IMR-90 (cell line): ENCODE measurements at regions not wholly inside any gene's neighbourhood (a gene's known extent, or its start where the extent isn't known, plus 50 kb on each side); places are given as distances from the start of the nearest gene placed in this dataset.

Experiments
- ATAC-seq: fragments of 200-7000 bp; cut with Tn5 transposase; 2 replicates; pipeline ENCODE4 v1.9.1; 2020; ENCODE audit warnings: low read depth, mild to moderate bottlenecking, moderate library complexity
- BruUV-seq: library from RNA; stranded (reverse); fragments of 400-500 nt; replicated peaks from 2 replicates; lab custom pipeline; 2021; lab: Mats Ljungman, UMichigan
- CTCF ChIA-PET: fragments of 300-600 bp; formaldehyde crosslinking; extraction: SDS; loops from one replicate; lab custom pipeline; 2021; ENCODE audit warnings: antibody characterized with exemption; lab: Yijun Ruan, JAX
- POLR2A ChIA-PET: fragments of 300-600 bp; sonication (Branson Sonifier 250); formaldehyde crosslinking; loops from one replicate; lab custom pipeline; 2022; ENCODE audit warnings: antibody characterized with exemption; ENCODE audit not compliant: unreplicated experiment; lab: Charles Lee
- DNase-seq: peaks from one replicate; pipeline ENCODE4 v3.0.0; 2013
- H2AFZ ChIP-seq: replicated peaks from 2 replicates; pipeline ENCODE3; 2013; ENCODE audit warnings: low read length, mild to moderate bottlenecking; ENCODE audit not compliant: poor library complexity
- H2AK5ac ChIP-seq: 2 replicates; pipeline ENCODE4 v1.6.1; 2013; ENCODE audit warnings: low read depth, low read length, inconsistent platforms
- H2AK9ac ChIP-seq: replicated peaks from 2 replicates; pipeline ENCODE3; 2013; ENCODE audit warnings: mild to moderate bottlenecking, low read depth, low read length, moderate library complexity; ENCODE audit not compliant: poor library complexity
- H2BK120ac ChIP-seq: 2 replicates; pipeline ENCODE4 v1.6.1; 2013; ENCODE audit warnings: low read depth, low read length, inconsistent platforms
- H2BK15ac ChIP-seq: 3 replicates; pipeline ENCODE4 v1.6.1; 2013; ENCODE audit warnings: low read depth, low read length, inconsistent platforms
- H2BK20ac ChIP-seq: 2 replicates; pipeline ENCODE4 v1.6.1; 2013; ENCODE audit warnings: low read depth, mild to moderate bottlenecking, inconsistent platforms, low read length, moderate library complexity
- H2BK5ac ChIP-seq: 2 replicates; pipeline ENCODE4 v1.6.1; 2013; ENCODE audit warnings: mild to moderate bottlenecking, low read depth, low read length, inconsistent platforms; ENCODE audit not compliant: poor library complexity, severe bottlenecking
- H3K14ac ChIP-seq: replicated peaks from 2 replicates; pipeline ENCODE4 v1.6.1; 2013; ENCODE audit warnings: low read depth, low read length, inconsistent platforms
- H3K18ac ChIP-seq: 2 replicates; pipeline ENCODE4 v1.6.1; 2013; ENCODE audit warnings: low read depth, low read length, control low read depth
- H3K23ac ChIP-seq: 2 replicates; pipeline ENCODE4 v1.6.1; 2013; ENCODE audit warnings: low read depth, low read length, inconsistent platforms
- H3K27ac ChIP-seq: 2 replicates; pipeline ENCODE4 v1.5.1; 2013; ENCODE audit warnings: mild to moderate bottlenecking, control low read depth, low read length; ENCODE audit not compliant: insufficient read depth
- H3K27me3 ChIP-seq: 2 replicates; pipeline ENCODE4 v1.6.1; 2013; ENCODE audit warnings: low read length; ENCODE audit not compliant: control insufficient read depth, insufficient read depth
- H3K36me3 ChIP-seq: 2 replicates; pipeline ENCODE4 v1.6.1; 2013; ENCODE audit warnings: low read length, mixed read lengths; ENCODE audit not compliant: control insufficient read depth, insufficient read depth
- H3K4ac ChIP-seq: 2 replicates; pipeline ENCODE4 v1.6.1; 2013; ENCODE audit warnings: low read depth, low read length, inconsistent platforms
- H3K4me1 ChIP-seq: 2 replicates; pipeline ENCODE4 v1.6.1; 2013; ENCODE audit warnings: low read length, mixed read lengths; ENCODE audit not compliant: control insufficient read depth, insufficient read depth
- H3K4me2 ChIP-seq: 2 replicates; pipeline ENCODE4 v1.6.1; 2013; ENCODE audit warnings: low read depth, mild to moderate bottlenecking, control low read depth, low read length, moderate library complexity
- H3K4me3 ChIP-seq: 2 replicates; pipeline ENCODE4 v1.5.1; 2013; ENCODE audit warnings: low read depth, mild to moderate bottlenecking, control low read depth, low read length, moderate library complexity; ENCODE audit not compliant: insufficient read depth
- H3K56ac ChIP-seq: 2 replicates; pipeline ENCODE4 v1.6.1; 2013; ENCODE audit warnings: low read length, inconsistent platforms; ENCODE audit not compliant: insufficient read depth; ENCODE audit errors: extremely low read depth
- H3K79me1 ChIP-seq, 2 experiments: 2 replicates each; pipeline ENCODE4 v1.6.1; 2013; ENCODE audit warnings: low read length in 2 of 2, inconsistent platforms in 1 of 2, low read depth in 1 of 2
- H3K9ac ChIP-seq: 2 replicates; pipeline ENCODE4 v1.6.1; 2013; ENCODE audit warnings: low read depth, low read length, control low read depth
- H3K9me1 ChIP-seq: 2 replicates; pipeline ENCODE4 v1.6.1; 2013; ENCODE audit warnings: low read length, inconsistent platforms; ENCODE audit not compliant: insufficient read depth
- H3K9me3 ChIP-seq: 2 replicates; pipeline ENCODE4 v1.6.1; 2013; ENCODE audit warnings: low read length; ENCODE audit not compliant: control insufficient read depth, insufficient read depth
- H4K20me1 ChIP-seq: 2 replicates; pipeline ENCODE4 v1.6.1; 2013; ENCODE audit warnings: low read length, inconsistent platforms; ENCODE audit not compliant: insufficient read depth
- H4K5ac ChIP-seq: 2 replicates; pipeline ENCODE4 v1.6.1; 2013; ENCODE audit warnings: mild to moderate bottlenecking, low read depth, low read length, control low read depth
- H4K8ac ChIP-seq, 2 experiments: 2 replicates each; pipeline ENCODE4 v1.6.1; 2013; ENCODE audit warnings: low read depth in 2 of 2, low read length in 2 of 2, control low read depth in 1 of 2, inconsistent platforms in 1 of 2
- H4K91ac ChIP-seq: 2 replicates; pipeline ENCODE4 v1.6.1; 2013; ENCODE audit warnings: low read depth, low read length, inconsistent platforms; ENCODE audit not compliant: insufficient read depth
- BHLHE40 ChIP-seq: fragments of 150-350 bp; IDR thresholded peaks from 2 replicates; pipeline ENCODE4 v1.6.1; 2016; ENCODE audit warnings: mild to moderate bottlenecking, low read depth, low read length
- CEBPB ChIP-seq: IDR thresholded peaks from 2 replicates; pipeline ENCODE4 v1.6.1; 2012; ENCODE audit warnings: low read depth, low read length, improper control_type of control experiment
- CHD1 ChIP-seq: IDR thresholded peaks from 2 replicates; pipeline ENCODE4 v1.6.1; 2012; ENCODE audit warnings: low read depth, low read length, improper control_type of control experiment
- CTCF ChIP-seq: conservative IDR thresholded peaks from 2 replicates; pipeline ENCODE4 v1.5.1; 2012; ENCODE audit warnings: mild to moderate bottlenecking, low read depth, low read length, improper control_type of control experiment
- FOS ChIP-seq: fragments of 150-350 bp; IDR thresholded peaks from 2 replicates; pipeline ENCODE4 v1.6.1; 2016; ENCODE audit warnings: low read depth, low read length
- MAFK ChIP-seq: IDR thresholded peaks from 2 replicates; pipeline ENCODE4 v1.6.1; 2012; ENCODE audit warnings: low read depth, low read length, improper control_type of control experiment
- MAZ ChIP-seq: IDR thresholded peaks from 2 replicates; pipeline ENCODE4 v1.6.1; 2012; ENCODE audit warnings: low read depth, mild to moderate bottlenecking, low read length, improper control_type of control experiment, moderate library complexity, borderline replicate concordance
- MXI1 ChIP-seq: IDR thresholded peaks from 2 replicates; pipeline ENCODE4 v1.6.1; 2012; ENCODE audit warnings: low read depth, mild to moderate bottlenecking, low read length, moderate library complexity, borderline replicate concordance
- NFE2L2 ChIP-seq: fragments of 150-350 bp; IDR thresholded peaks from 2 replicates; pipeline ENCODE4 v1.6.1; 2016; ENCODE audit warnings: low read depth, mild to moderate bottlenecking, low read length
- POLR2A ChIP-seq: IDR thresholded peaks from 2 replicates; pipeline ENCODE4 v1.6.1; 2012; ENCODE audit warnings: mild to moderate bottlenecking, low read depth, low read length
- RAD21 ChIP-seq: IDR thresholded peaks from 2 replicates; pipeline ENCODE4 v1.6.1; 2012; ENCODE audit warnings: low read length, improper control_type of control experiment
- RCOR1 ChIP-seq: IDR thresholded peaks from 2 replicates; pipeline ENCODE4 v1.6.1; 2012; ENCODE audit warnings: mild to moderate bottlenecking, low read length, improper control_type of control experiment; ENCODE audit not compliant: insufficient replicate concordance
- RFX5 ChIP-seq: IDR thresholded peaks from 2 replicates; pipeline ENCODE4 v1.8.0; 2012; ENCODE audit warnings: low read depth, mild to moderate bottlenecking, low read length, moderate library complexity
- SMC3 ChIP-seq: fragments of 150-350 bp; IDR thresholded peaks from 2 replicates; pipeline ENCODE4 v1.6.1; 2016; ENCODE audit warnings: low read depth, mild to moderate bottlenecking, antibody characterized with exemption, low read length, moderate library complexity
- WGBS, 2 experiments: methylation state at CpG; one replicate each; pipeline versions ENCODE4 v1.1.5 to v1.1.7; 2013; ENCODE audit warnings: missing lambda C conversion rate in 2 of 2; ENCODE audit not compliant: insufficient read length in 1 of 2; ENCODE audit errors: extremely low coverage in 2 of 2; 5-methylcytosine and 5-hydroxymethylcytosine counted together
- dilution Hi-C: fragments of 300-500 bp; cut with HindIII; formaldehyde crosslinking; loops from one replicate; pipeline ENCODE4 v1.14.3; 2018; ENCODE audit warnings: low sequenced_read_pairs; ENCODE audit not compliant: unreplicated experiment
- in situ Hi-C: fragments of 300-500 bp; cut with MboI; formaldehyde crosslinking; loops from 3 replicates; pipeline ENCODE4 v1.14.3; 2019; ENCODE audit warnings: low sequenced_read_pairs, inconsistent platforms, mixed read lengths
- intact Hi-C: fragments of 100-400 bp; cut with micrococcal nuclease; formaldehyde crosslinking; loops from 2 replicates; pipeline ENCODE4 v1.10.0; 2022
- TF ChIP-seq, protein P1 (sequence below): fragments of 150-350 bp; IDR thresholded peaks from 2 replicates; pipeline ENCODE4 v1.6.1; 2017; ENCODE audit warnings: mild to moderate bottlenecking, antibody characterized with exemption, low read length, low read depth
- TF ChIP-seq, protein P2 (sequence below): fragments of 150-350 bp; IDR thresholded peaks from 2 replicates; pipeline ENCODE4 v1.6.1; 2016; ENCODE audit warnings: low read depth, mild to moderate bottlenecking, low read length, moderate library complexity, borderline replicate concordance

DNA sequence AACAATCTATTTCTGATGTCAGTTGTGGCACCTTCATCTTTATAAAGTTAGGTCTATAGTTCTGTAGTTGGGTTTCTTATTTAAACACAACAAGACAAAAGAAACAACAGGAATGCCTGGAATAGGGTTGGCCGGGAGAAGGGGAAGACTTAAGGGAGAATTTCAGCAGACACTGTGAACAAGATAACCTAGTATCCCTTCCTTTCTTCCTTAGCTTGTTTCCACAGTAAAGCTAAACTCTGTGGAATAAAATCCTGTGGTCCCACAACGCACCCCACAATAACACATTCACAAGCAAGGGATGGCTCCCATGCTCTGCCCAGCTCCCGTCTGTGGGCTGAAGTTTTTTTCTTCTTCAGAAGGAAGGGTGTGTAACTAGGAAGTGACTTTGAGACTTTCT is 124.9 kb upstream of the SMARCA2 start:
- Histone ChIP-seq H3K4ac (no peak overlapping the region), H4K5ac (no peak overlapping the region), H3K4me1 (no peaks in the 10 kb centered on the region), H2BK5ac (no peak overlapping the region), H3K4me3 (no peak overlapping the region), H3K4me2 (no peak overlapping the region), H3K36me3 (no peaks in the 10 kb centered on the region), H2AK5ac (no peak overlapping the region), H4K8ac (no peak overlapping the region), H4K91ac (no peak overlapping the region), H2BK20ac (no peak overlapping the region), H3K9me1 (no peaks in the 10 kb centered on the region), H2AFZ (no peak overlapping the region), H3K9ac (no peak overlapping the region), H3K18ac (no peak overlapping the region), H3K23ac (no peak overlapping the region), H3K79me1 (no peaks in the 10 kb centered on the region), H3K27me3 (no peaks in the 10 kb centered on the region), H3K27ac (no peak overlapping the region), H3K9me3 (no peaks in the 10 kb centered on the region), H2BK120ac (no peak overlapping the region), H4K20me1 (no peaks in the 10 kb centered on the region), H2AK9ac (no peak overlapping the region), H2BK15ac (no peak overlapping the region), H3K14ac (no peak overlapping the region), H3K56ac (no peak overlapping the region)
- in situ Hi-C loops (no loop called here), dilution Hi-C loops (no loop called here), intact Hi-C loops (no loop called here)
- ATAC-seq: no peak
- no CpG with 5 or more reads among the region's 3 CpGs for WGBS, 2 experiments
- no TSS peak for BruUV-seq
- DNase-seq: no peak
- TF ChIP-seq RAD21 (no peak), MAZ (no peak), RFX5 (no peak), NFE2L2 (no peak), FOS (no peak), MAFK (no peak), POLR2A (no peak), MXI1 (no peak), CEBPB (no peak), SMC3 (no peak), CTCF (no peak), RCOR1 (no peak), BHLHE40 (no peak), CHD1 (no peak)
- TF ChIP-seq, protein P1, sequence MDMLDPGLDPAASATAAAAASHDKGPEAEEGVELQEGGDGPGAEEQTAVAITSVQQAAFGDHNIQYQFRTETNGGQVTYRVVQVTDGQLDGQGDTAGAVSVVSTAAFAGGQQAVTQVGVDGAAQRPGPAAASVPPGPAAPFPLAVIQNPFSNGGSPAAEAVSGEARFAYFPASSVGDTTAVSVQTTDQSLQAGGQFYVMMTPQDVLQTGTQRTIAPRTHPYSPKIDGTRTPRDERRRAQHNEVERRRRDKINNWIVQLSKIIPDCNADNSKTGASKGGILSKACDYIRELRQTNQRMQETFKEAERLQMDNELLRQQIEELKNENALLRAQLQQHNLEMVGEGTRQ: no peak
- TF ChIP-seq, protein P2, sequence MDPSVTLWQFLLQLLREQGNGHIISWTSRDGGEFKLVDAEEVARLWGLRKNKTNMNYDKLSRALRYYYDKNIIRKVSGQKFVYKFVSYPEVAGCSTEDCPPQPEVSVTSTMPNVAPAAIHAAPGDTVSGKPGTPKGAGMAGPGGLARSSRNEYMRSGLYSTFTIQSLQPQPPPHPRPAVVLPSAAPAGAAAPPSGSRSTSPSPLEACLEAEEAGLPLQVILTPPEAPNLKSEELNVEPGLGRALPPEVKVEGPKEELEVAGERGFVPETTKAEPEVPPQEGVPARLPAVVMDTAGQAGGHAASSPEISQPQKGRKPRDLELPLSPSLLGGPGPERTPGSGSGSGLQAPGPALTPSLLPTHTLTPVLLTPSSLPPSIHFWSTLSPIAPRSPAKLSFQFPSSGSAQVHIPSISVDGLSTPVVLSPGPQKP: no peak
- ChIA-PET CTCF (no interaction called here), POLR2A (no interaction called here)
